GM23338 (cell line): ENCODE measurements at regions not wholly inside any gene's neighbourhood (a gene's known extent, or its start where the extent isn't known, plus 50 kb on each side); places are given as distances from the start of the nearest gene placed in this dataset.

ENCODE experiments used
- CREB1 ChIP-seq: fragments of 250-450 bp; sonication (Bioruptor Pico); IDR thresholded peaks from 2 replicates; pipeline ENCODE4 v1.5.0; 2020; ENCODE audit warnings: low read depth, mild to moderate bottlenecking, moderate library complexity
- CTCF ChIP-seq, 2 experiments: fragments of 200-600 bp in 1 of 2; sonication (generic) in 1 of 2; conservative IDR thresholded peaks; 2 replicates each; pipeline versions ENCODE4 v1.5.1 to v1.6.1; 2016 to 2017; ENCODE audit warnings: antibody characterized with exemption in 2 of 2, low read depth in 2 of 2, mild to moderate bottlenecking in 2 of 2, moderate library complexity in 1 of 2
- EZH2 ChIP-seq: fragments of 200-600 bp; sonication (generic); IDR thresholded peaks from one replicate; pipeline ENCODE4 v1.8.0; 2017; ENCODE audit warnings: antibody characterized with exemption, mild to moderate bottlenecking, low read depth; ENCODE audit not compliant: unreplicated experiment
- EZH2phosphoT487 ChIP-seq: fragments of 200-600 bp; sonication (generic); IDR thresholded peaks from one replicate; pipeline ENCODE4 v1.8.1; 2018; ENCODE audit warnings: antibody characterized with exemption; ENCODE audit not compliant: unreplicated experiment
- JUNB ChIP-seq: IDR thresholded peaks from one replicate; pipeline ENCODE4 v1.6.1; 2016; ENCODE audit warnings: antibody characterized with exemption; ENCODE audit not compliant: unreplicated experiment
- POLR2AphosphoS5 ChIP-seq: IDR thresholded peaks from 2 replicates; pipeline ENCODE4 v1.6.1; 2016; ENCODE audit warnings: antibody characterized with exemption, low read depth
- REST ChIP-seq: IDR thresholded peaks from one replicate; pipeline ENCODE4 v1.6.1; 2018; ENCODE audit warnings: antibody characterized with exemption; ENCODE audit not compliant: unreplicated experiment

GRCh38 chr2:78780256-78780655 lies 245.2 kb upstream of the REG3G start:
- TF ChIP-seq REST: no peak
- no peak for TF ChIP-seq CTCF (conservative IDR thresholded peaks at IDR 0.05; ENCODE audit: low read depth in 2 of 2)
- no peak for TF ChIP-seq EZH2
- no peak for TF ChIP-seq EZH2phosphoT487
- no peak for TF ChIP-seq JUNB
- TF ChIP-seq CREB1 (CRISPR knock-in tag): no peak
- TF ChIP-seq POLR2AphosphoS5: no peak
